Gastrocnemius medialis (tissue), 4 donors: ENCODE measurements at regions not wholly inside any gene's neighbourhood (a gene's known extent, or its start where the extent isn't known, plus 50 kb on each side); places are given as distances from the start of the nearest gene placed in this dataset.

ENCODE experiments used
- CTCF ChIP-seq, 5 experiments: fragments of 450-650 bp in 3 of 5; fragments of 200-600 bp in 2 of 5; sonication (generic) in 2 of 5; IDR thresholded peaks in 4 of 5; conservative IDR thresholded peaks in 1 of 5; 1 replicate in 4 of 5; 2 replicates in 1 of 5; pipeline ENCODE4 v1.5.1; 2016 to 2019; ENCODE audit warnings: antibody characterized with exemption in 5 of 5, mild to moderate bottlenecking in 3 of 5, moderate library complexity in 3 of 5
- POLR2A ChIP-seq, 2 donors: fragments of 450-650 bp; IDR thresholded peaks; one replicate each; pipeline ENCODE4 v1.6.1; 2017; ENCODE audit warnings: antibody characterized with exemption in 2 of 2, mild to moderate bottlenecking in 2 of 2, moderate library complexity in 2 of 2

GRCh38 chr6:23790756-23791155, 335.3 kb upstream of the NRSN1 start:
- TF ChIP-seq CTCF (IDR thresholded peaks at IDR 0.05 in 4 of 5, conservative IDR thresholded peaks at IDR 0.05 in 1 of 5) (no peak), POLR2A (IDR thresholded peaks at IDR 0.05) (no peak)
